HCT116 (cell line): ENCODE measurements at regions not wholly inside any gene's neighbourhood (a gene's known extent, or its start where the extent isn't known, plus 50 kb on each side); places are given as distances from the start of the nearest gene placed in this dataset.

Experiments
- ATAC-seq: fragments of 200-7000 bp; cut with Tn5 transposase; 2 replicates; pipeline ENCODE4 v1.9.1; 2020; ENCODE audit warnings: mild to moderate bottlenecking, moderate library complexity
- BruUV-seq: library from RNA; stranded (reverse); fragments of 400-500 nt; replicated peaks from 2 replicates; lab custom pipeline; 2021; lab: Mats Ljungman, UMichigan
- CTCF ChIA-PET: fragments of 300-600 bp; sonication (Branson Sonifier 250); formaldehyde crosslinking; loops from one replicate; lab custom pipeline; 2021; ENCODE audit warnings: antibody characterized with exemption; lab: Charles Lee
- POLR2A ChIA-PET: fragments of 300-600, 350-600 bp; sonication (Branson Sonifier 250); formaldehyde crosslinking; loops from one replicate; lab custom pipeline; 2021; ENCODE audit warnings: antibody characterized with exemption; lab: Charles Lee
- RAD21 ChIA-PET, 2 experiments: fragments of 300-600 bp; sonication (Branson Sonifier 250); formaldehyde crosslinking; loops; one replicate each; lab custom pipeline; 2023; ENCODE audit warnings: low total read pairs in 2 of 2; ENCODE audit not compliant: uncharacterized antibody in 2 of 2, unreplicated experiment in 2 of 2, low non-redundant PET in 1 of 2; lab: Charles Lee
- DNase-seq: peaks from one replicate; pipeline ENCODE4 v3.0.0-alpha.2; 2010; ENCODE audit warnings: low read depth, low spot score
- H2AFZ ChIP-seq: fragments of 200-600 bp; shearing (Covaris generic), sonication (generic); 2 replicates; pipeline ENCODE4 v1.6.1; 2017; ENCODE audit warnings: low read depth, mixed run types, mixed read lengths, antibody characterized with exemption, low read length; ENCODE audit not compliant: poor library complexity, severe bottlenecking
- H3K27ac ChIP-seq: 2 replicates; pipeline ENCODE4 v1.5.1; 2012; ENCODE audit warnings: low read depth, low read length
- H3K27me3 ChIP-seq: fragments of 200-600 bp; sonication (generic); 2 replicates; pipeline ENCODE4 v1.6.1; 2016; ENCODE audit warnings: mixed run types, low read length, mixed read lengths; ENCODE audit not compliant: insufficient read depth
- H3K36me3 ChIP-seq, 2 experiments: fragments of 200-500 bp in 1 of 2; fragments of 200-600 bp in 1 of 2; sonication (Bioruptor generic) in 1 of 2; sonication (generic) in 1 of 2; 2 replicates each; pipeline versions ENCODE4 v1.5.1 to v1.6.1; 2014 to 2016; ENCODE audit warnings: low read length in 2 of 2, inconsistent platforms in 1 of 2, mixed read lengths in 1 of 2, mixed run types in 1 of 2; ENCODE audit not compliant: insufficient read depth in 2 of 2, control insufficient read depth in 1 of 2
- H3K4me1 ChIP-seq, 2 experiments: fragments of 200-600 bp in 1 of 2; sonication (generic) in 1 of 2; 2 replicates each; pipeline versions ENCODE4 v1.5.1 to v1.6.1; 2012 to 2017; ENCODE audit warnings: low read length in 2 of 2, inconsistent platforms in 1 of 2, mild to moderate bottlenecking in 1 of 2, mixed read lengths in 1 of 2, mixed run types in 1 of 2, moderate library complexity in 1 of 2; ENCODE audit not compliant: insufficient read depth in 2 of 2, control insufficient read depth in 1 of 2
- H3K4me2 ChIP-seq: fragments of 200-600 bp; sonication (generic); 2 replicates; pipeline ENCODE4 v1.6.1; 2017; ENCODE audit warnings: mixed run types, low read length, mixed read lengths
- H3K4me3 ChIP-seq, 2 experiments: fragments of 200-600 bp in 1 of 2; sonication (generic) in 1 of 2; replicated peaks in 1 of 2; 2 replicates each; pipeline ENCODE4 v1.5.1; 2011 to 2016; ENCODE audit warnings: low read length in 2 of 2, control low read depth in 1 of 2, low read depth in 1 of 2, mild to moderate bottlenecking in 1 of 2, mixed read lengths in 1 of 2, mixed run types in 1 of 2
- H3K79me2 ChIP-seq: fragments of 200-600 bp; sonication (generic); 2 replicates; pipeline ENCODE4 v1.6.1; 2017; ENCODE audit warnings: mild to moderate bottlenecking, mixed run types, low read length, moderate library complexity, mixed read lengths; ENCODE audit not compliant: insufficient read depth
- H3K9ac ChIP-seq: fragments of 200-600 bp; sonication (generic); 2 replicates; pipeline ENCODE4 v1.6.1; 2016; ENCODE audit warnings: low read length, mixed read lengths
- H3K9me2 ChIP-seq: fragments of 200-600 bp; sonication (generic), shearing (Covaris generic); 2 replicates; pipeline ENCODE4 v1.6.1; 2017; ENCODE audit warnings: mixed run types, mild to moderate bottlenecking, moderate library complexity; ENCODE audit not compliant: insufficient read depth
- H3K9me3 ChIP-seq, 2 experiments: fragments of 200-500 bp in 1 of 2; fragments of 200-600 bp in 1 of 2; sonication (Bioruptor generic) in 1 of 2; sonication (generic) in 1 of 2; 2 replicates each; pipeline ENCODE4 v1.6.1; 2014 to 2017; ENCODE audit warnings: low read length in 2 of 2, mixed read lengths in 2 of 2, inconsistent platforms in 1 of 2, low read depth in 1 of 2, mild to moderate bottlenecking in 1 of 2, mixed run types in 1 of 2, moderate library complexity in 1 of 2; ENCODE audit not compliant: control insufficient read depth in 1 of 2, insufficient read depth in 1 of 2
- H4K20me1 ChIP-seq: fragments of 200-600 bp; sonication (generic), shearing (Covaris generic); 2 replicates; pipeline ENCODE4 v1.6.1; 2017; ENCODE audit warnings: mixed run types, mild to moderate bottlenecking, moderate library complexity; ENCODE audit not compliant: insufficient read depth
- CEBPB ChIP-seq: IDR thresholded peaks from 2 replicates; pipeline ENCODE4 v1.6.1; 2012; ENCODE audit warnings: low read depth
- EGR1 ChIP-seq: IDR thresholded peaks from 2 replicates; pipeline ENCODE4 v1.6.1; 2012; ENCODE audit warnings: low read depth
- ELF1 ChIP-seq: IDR thresholded peaks from 2 replicates; pipeline ENCODE4 v1.6.1; 2012; ENCODE audit warnings: low read depth, borderline replicate concordance
- JUND ChIP-seq: IDR thresholded peaks from 2 replicates; pipeline ENCODE4 v1.6.1; 2012
- RAD21 ChIP-seq: IDR thresholded peaks from 2 replicates; pipeline ENCODE4 v1.6.1; 2012; ENCODE audit warnings: low read depth, mild to moderate bottlenecking
- SIN3A ChIP-seq: IDR thresholded peaks from 2 replicates; pipeline ENCODE4 v1.6.1; 2012; ENCODE audit warnings: low read depth
- SP1 ChIP-seq: IDR thresholded peaks from 2 replicates; pipeline ENCODE4 v1.6.1; 2012; ENCODE audit warnings: low read depth
- TCF7L2 ChIP-seq: IDR thresholded peaks from 2 replicates; pipeline ENCODE4 v1.7.0; 2011; ENCODE audit warnings: borderline replicate concordance, inconsistent platforms; ENCODE audit not compliant: insufficient read depth, insufficient read length; ENCODE audit errors: extremely low read depth
- intact Hi-C: fragments of 100-400 bp; cut with micrococcal nuclease; formaldehyde crosslinking; loops from 2 replicates; pipeline ENCODE4 v1.10.0; 2022
- TF ChIP-seq, protein P1 (sequence below): IDR thresholded peaks from 2 replicates; pipeline ENCODE4 v1.6.1; 2012; ENCODE audit warnings: low read depth
- TF ChIP-seq, protein P2 (sequence below), 3 experiments: fragments of 200-600 bp in 1 of 3; sonication (generic) in 1 of 3; IDR thresholded peaks in 2 of 3; conservative IDR thresholded peaks in 1 of 3; 2 replicates each; pipeline ENCODE4 v1.5.1; 2012 to 2017; ENCODE audit warnings: low read depth in 2 of 3, low read length in 2 of 3, antibody characterized with exemption in 1 of 3, borderline replicate concordance in 1 of 3, control low read depth in 1 of 3, mild to moderate bottlenecking in 1 of 3, mixed read lengths in 1 of 3, mixed run types in 1 of 3, moderate library complexity in 1 of 3; ENCODE audit not compliant: insufficient read depth in 1 of 3

DNA sequence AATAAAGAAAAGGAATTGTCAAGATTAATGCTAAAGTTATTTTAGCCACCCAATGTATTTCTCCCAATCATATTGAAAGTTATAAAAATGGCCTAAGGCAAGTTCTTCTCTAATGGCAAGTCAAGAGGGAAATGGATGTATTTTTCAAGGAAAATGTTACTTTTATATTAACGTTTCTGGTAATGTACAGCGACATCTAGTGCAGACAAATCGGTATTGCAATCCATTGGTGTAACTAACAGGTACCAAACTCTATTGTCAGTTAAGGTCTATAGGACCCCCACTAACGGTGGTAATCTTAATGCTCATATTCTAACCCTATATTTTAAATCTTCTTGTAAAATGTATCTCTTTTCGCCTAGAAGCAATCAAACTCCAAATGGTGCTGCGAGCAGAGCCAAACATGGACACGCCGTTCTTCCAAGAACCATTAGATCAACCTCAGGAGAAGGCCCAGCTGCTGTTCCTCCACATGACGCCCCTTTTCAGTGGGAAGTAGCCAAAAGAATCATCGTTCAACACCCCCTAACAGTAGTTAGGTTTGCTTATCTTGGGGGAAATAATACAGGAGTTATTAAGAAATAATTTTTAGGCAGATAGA is 98.5 kb upstream of the PABPC3 start:
- Histone ChIP-seq H3K27me3 (no peaks in the 10 kb centered on the region), H3K27ac (no peak overlapping the region), H3K4me3 (no peak overlapping the region), H3K79me2 (no peaks in the 10 kb centered on the region), H2AFZ (peak overlapping the region; percentile 66), H3K9me3 (no peaks in the 10 kb centered on the region), H4K20me1 (no peaks in the 10 kb centered on the region), H3K9me2 (no peaks in the 10 kb centered on the region), H3K36me3 (no peaks in the 10 kb centered on the region), H3K4me2 (no peak overlapping the region), H3K4me1 (peaks cover 3 to 10% of the 10 kb centered on the region in 2 experiments), H3K9ac (no peak overlapping the region)
- ATAC-seq (no peak), DNase-seq (no peak)
- BruUV-seq, result no TSS peak
- intact Hi-C loops, result loop anchor here (1.0 kb wide), 1 partner anchor 303 kb away; no protein-coding TSS in a partner anchor
- CTCF ChIA-PET, result interaction anchor here (0.9 to 1.0 kb wide), 2 partner anchors 11 to 17 kb away, joined by 3 to 4 read pairs; no protein-coding TSS in a partner anchor
- POLR2A ChIA-PET, result no interaction called here
- no peak for TF ChIP-seq EGR1
- TF ChIP-seq ELF1, result no peak
- TF ChIP-seq RAD21, result peak; percentile 49
- no peak for TF ChIP-seq TCF7L2
- TF ChIP-seq, protein P1, sequence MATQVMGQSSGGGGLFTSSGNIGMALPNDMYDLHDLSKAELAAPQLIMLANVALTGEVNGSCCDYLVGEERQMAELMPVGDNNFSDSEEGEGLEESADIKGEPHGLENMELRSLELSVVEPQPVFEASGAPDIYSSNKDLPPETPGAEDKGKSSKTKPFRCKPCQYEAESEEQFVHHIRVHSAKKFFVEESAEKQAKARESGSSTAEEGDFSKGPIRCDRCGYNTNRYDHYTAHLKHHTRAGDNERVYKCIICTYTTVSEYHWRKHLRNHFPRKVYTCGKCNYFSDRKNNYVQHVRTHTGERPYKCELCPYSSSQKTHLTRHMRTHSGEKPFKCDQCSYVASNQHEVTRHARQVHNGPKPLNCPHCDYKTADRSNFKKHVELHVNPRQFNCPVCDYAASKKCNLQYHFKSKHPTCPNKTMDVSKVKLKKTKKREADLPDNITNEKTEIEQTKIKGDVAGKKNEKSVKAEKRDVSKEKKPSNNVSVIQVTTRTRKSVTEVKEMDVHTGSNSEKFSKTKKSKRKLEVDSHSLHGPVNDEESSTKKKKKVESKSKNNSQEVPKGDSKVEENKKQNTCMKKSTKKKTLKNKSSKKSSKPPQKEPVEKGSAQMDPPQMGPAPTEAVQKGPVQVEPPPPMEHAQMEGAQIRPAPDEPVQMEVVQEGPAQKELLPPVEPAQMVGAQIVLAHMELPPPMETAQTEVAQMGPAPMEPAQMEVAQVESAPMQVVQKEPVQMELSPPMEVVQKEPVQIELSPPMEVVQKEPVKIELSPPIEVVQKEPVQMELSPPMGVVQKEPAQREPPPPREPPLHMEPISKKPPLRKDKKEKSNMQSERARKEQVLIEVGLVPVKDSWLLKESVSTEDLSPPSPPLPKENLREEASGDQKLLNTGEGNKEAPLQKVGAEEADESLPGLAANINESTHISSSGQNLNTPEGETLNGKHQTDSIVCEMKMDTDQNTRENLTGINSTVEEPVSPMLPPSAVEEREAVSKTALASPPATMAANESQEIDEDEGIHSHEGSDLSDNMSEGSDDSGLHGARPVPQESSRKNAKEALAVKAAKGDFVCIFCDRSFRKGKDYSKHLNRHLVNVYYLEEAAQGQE, result no peak
- TF ChIP-seq, protein P2, sequence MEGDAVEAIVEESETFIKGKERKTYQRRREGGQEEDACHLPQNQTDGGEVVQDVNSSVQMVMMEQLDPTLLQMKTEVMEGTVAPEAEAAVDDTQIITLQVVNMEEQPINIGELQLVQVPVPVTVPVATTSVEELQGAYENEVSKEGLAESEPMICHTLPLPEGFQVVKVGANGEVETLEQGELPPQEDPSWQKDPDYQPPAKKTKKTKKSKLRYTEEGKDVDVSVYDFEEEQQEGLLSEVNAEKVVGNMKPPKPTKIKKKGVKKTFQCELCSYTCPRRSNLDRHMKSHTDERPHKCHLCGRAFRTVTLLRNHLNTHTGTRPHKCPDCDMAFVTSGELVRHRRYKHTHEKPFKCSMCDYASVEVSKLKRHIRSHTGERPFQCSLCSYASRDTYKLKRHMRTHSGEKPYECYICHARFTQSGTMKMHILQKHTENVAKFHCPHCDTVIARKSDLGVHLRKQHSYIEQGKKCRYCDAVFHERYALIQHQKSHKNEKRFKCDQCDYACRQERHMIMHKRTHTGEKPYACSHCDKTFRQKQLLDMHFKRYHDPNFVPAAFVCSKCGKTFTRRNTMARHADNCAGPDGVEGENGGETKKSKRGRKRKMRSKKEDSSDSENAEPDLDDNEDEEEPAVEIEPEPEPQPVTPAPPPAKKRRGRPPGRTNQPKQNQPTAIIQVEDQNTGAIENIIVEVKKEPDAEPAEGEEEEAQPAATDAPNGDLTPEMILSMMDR (IDR thresholded peaks at IDR 0.05 in 2 of 3, conservative IDR thresholded peaks at IDR 0.05 in 1 of 3; ENCODE audit: borderline replicate concordance in 1 of 3, insufficient read depth in 1 of 3, low read depth in 2 of 3, low read length in 2 of 3), result peak; percentile 33 to 82 (median 62); a peak in 5 of 6 replicates
- no peak for TF ChIP-seq SIN3A
- no peak for TF ChIP-seq SP1
- TF ChIP-seq CEBPB, result no peak
- TF ChIP-seq JUND, result no peak
- RAD21 ChIA-PET, result no interaction called here
